SU-DHL-6 (cell line): ENCODE measurements at regions not wholly inside any gene's neighbourhood (a gene's known extent, or its start where the extent isn't known, plus 50 kb on each side); places are given as distances from the start of the nearest gene placed in this dataset.

Experiments
- EZH2phosphoT487 ChIP-seq: fragments of 200-600 bp; sonication (generic), shearing (Covaris generic); conservative IDR thresholded peaks from 2 replicates; pipeline ENCODE4 v1.6.1; 2018; ENCODE audit warnings: mild to moderate bottlenecking, antibody characterized with exemption, low read length, moderate library complexity, mixed read lengths
- TF ChIP-seq, protein P1 (sequence below): fragments of 200-600 bp; sonication (generic); IDR thresholded peaks from one replicate; pipeline ENCODE4 v1.5.1; 2017; ENCODE audit warnings: antibody characterized with exemption, mild to moderate bottlenecking, low read length, moderate library complexity; ENCODE audit not compliant: insufficient read depth, poor library complexity, severe bottlenecking

DNA sequence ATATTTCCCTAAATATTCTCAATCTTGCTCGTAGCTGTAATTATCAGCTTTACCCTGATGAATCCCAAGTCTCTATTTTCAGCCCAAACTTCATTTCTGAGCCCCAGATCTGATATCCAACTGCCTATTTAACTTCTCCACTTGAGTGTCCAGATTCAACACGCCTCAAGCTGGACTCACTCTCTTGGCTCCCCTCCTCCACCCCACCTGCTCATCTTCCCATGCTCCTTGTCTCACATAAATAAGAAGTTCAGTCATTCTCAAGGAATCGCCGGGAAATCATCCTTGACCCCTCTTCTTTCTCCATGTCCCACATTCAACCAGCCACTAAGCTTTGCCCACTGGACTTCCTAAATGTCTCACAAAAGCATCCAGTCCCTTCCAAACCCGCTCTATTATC is 89.9 kb upstream of the STMND1 start:
- TF ChIP-seq, protein P1, sequence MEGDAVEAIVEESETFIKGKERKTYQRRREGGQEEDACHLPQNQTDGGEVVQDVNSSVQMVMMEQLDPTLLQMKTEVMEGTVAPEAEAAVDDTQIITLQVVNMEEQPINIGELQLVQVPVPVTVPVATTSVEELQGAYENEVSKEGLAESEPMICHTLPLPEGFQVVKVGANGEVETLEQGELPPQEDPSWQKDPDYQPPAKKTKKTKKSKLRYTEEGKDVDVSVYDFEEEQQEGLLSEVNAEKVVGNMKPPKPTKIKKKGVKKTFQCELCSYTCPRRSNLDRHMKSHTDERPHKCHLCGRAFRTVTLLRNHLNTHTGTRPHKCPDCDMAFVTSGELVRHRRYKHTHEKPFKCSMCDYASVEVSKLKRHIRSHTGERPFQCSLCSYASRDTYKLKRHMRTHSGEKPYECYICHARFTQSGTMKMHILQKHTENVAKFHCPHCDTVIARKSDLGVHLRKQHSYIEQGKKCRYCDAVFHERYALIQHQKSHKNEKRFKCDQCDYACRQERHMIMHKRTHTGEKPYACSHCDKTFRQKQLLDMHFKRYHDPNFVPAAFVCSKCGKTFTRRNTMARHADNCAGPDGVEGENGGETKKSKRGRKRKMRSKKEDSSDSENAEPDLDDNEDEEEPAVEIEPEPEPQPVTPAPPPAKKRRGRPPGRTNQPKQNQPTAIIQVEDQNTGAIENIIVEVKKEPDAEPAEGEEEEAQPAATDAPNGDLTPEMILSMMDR = no peak
- TF ChIP-seq EZH2phosphoT487 = no peak
